HG02588 (cell line): ENCODE measurements at regions not wholly inside any gene's neighbourhood (a gene's known extent, or its start where the extent isn't known, plus 50 kb on each side); places are given as distances from the start of the nearest gene placed in this dataset.

Experiments
- ATAC-seq: cut with Tn5 transposase; IDR thresholded peaks from one replicate; pipeline ENCODE4 v1.9.1; 2021; ENCODE audit warnings: mild to moderate bottlenecking, moderate library complexity; ENCODE audit not compliant: unreplicated experiment

- ATAC-seq = no peak
These were observed 78.0 kb upstream of the SMYD2 start for GRCh38 chr1:214202992-214203391.

GRCh38 chr1:214205053-214205452 lies 75.9 kb upstream of the SMYD2 start:
- no peak for ATAC-seq

GRCh38 chr1:214208460-214208859 lies 72.5 kb upstream of the SMYD2 start:
- no peak for ATAC-seq

- no peak for ATAC-seq
These were observed 71.6 kb upstream of the SMYD2 start for GRCh38 chr1:214209260-214209808.

GRCh38 chr1:214213136-214213535 lies 67.8 kb upstream of the SMYD2 start:
- no peak for ATAC-seq

- no peak for ATAC-seq
These were observed 66.1 kb upstream of the SMYD2 start for GRCh38 chr1:214214851-214215250.

- ATAC-seq = no peak
These were observed 65.4 kb upstream of the SMYD2 start for GRCh38 chr1:214215583-214215982.

GRCh38 chr1:214216021-214216420 lies 64.9 kb upstream of the SMYD2 start:
- no peak for ATAC-seq

- no peak for ATAC-seq
These were observed 64.2 kb upstream of the SMYD2 start for GRCh38 chr1:214216779-214217178.

GRCh38 chr1:214219902-214220301 lies 61.1 kb upstream of the SMYD2 start:
- ATAC-seq = no peak

GRCh38 chr1:214220891-214221290 lies 60.1 kb upstream of the SMYD2 start:
- ATAC-seq = no peak

- ATAC-seq = no peak
These were observed 56.2 kb upstream of the SMYD2 start for GRCh38 chr1:214224611-214225354.

GRCh38 chr1:214228976-214229375 lies 52.0 kb upstream of the SMYD2 start:
- no peak for ATAC-seq

- ATAC-seq = no peak
These were observed 51.2 kb upstream of the SMYD2 start for GRCh38 chr1:214229736-214230135.
